NB4 (cell line): ENCODE measurements at regions not wholly inside any gene's neighbourhood (a gene's known extent, or its start where the extent isn't known, plus 50 kb on each side); places are given as distances from the start of the nearest gene placed in this dataset.

ENCODE experiments used
- CTCF ChIP-seq: IDR thresholded peaks from one replicate; pipeline ENCODE4 v1.5.1; 2012; ENCODE audit warnings: low read depth, low read length
- POLR2A ChIP-seq: IDR thresholded peaks from 2 replicates; pipeline ENCODE4 v1.6.1; 2011; ENCODE audit warnings: mild to moderate bottlenecking; ENCODE audit not compliant: insufficient read length; ENCODE audit errors: extremely low read depth

GRCh38 chr1:222373831-222374602 is 173.9 kb downstream of the HHIPL2 start:
- TF ChIP-seq CTCF (no peak), POLR2A (no peak)
